SK-N-SH (cell line): ENCODE measurements at regions not wholly inside any gene's neighbourhood (a gene's known extent, or its start where the extent isn't known, plus 50 kb on each side); places are given as distances from the start of the nearest gene placed in this dataset.

ENCODE experiments used
- CTCF ChIA-PET: fragments of 300-600, 350-600 bp; formaldehyde crosslinking; extraction: SDS; loops from one replicate; lab custom pipeline; 2021; lab: Yijun Ruan, JAX
- POLR2A ChIA-PET: fragments of 350-600 bp; sonication (Branson Sonifier 250); formaldehyde crosslinking; extraction: SDS; loops from one replicate; lab custom pipeline; 2020; ENCODE audit warnings: antibody characterized with exemption, inconsistent platforms; lab: Yijun Ruan, JAX
- DNase-seq: peaks from one replicate; pipeline ENCODE4 v3.0.0; 2012
- H2AFZ ChIP-seq: fragments of 200-600 bp; sonication (generic); 2 replicates; pipeline ENCODE4 v1.8.1; 2016; ENCODE audit warnings: antibody characterized with exemption, mild to moderate bottlenecking, low read depth
- H3F3A ChIP-seq: fragments of 200-600 bp; sonication (generic); replicated peaks from 2 replicates; pipeline ENCODE3; 2016; ENCODE audit warnings: antibody characterized with exemption, mild to moderate bottlenecking; ENCODE audit not compliant: insufficient read depth
- H3K27ac ChIP-seq, 2 experiments: fragments of 200-500 bp in 1 of 2; fragments of 200-600 bp in 1 of 2; sonication (Bioruptor generic) in 1 of 2; sonication (generic), shearing (Covaris generic) in 1 of 2; 2 replicates each; pipeline versions ENCODE4 v1.5.1 to v1.6.1; 2014 to 2016; ENCODE audit warnings: low read depth in 2 of 2, inconsistent platforms in 1 of 2, low read length in 1 of 2, mild to moderate bottlenecking in 1 of 2, mixed read lengths in 1 of 2
- H3K27me3 ChIP-seq: fragments of 200-600 bp; sonication (generic), shearing (Covaris generic); 2 replicates; pipeline ENCODE4 v1.6.1; 2016; ENCODE audit warnings: mixed run types; ENCODE audit not compliant: insufficient read depth
- H3K36me3 ChIP-seq, 2 experiments: fragments of 200-500 bp in 1 of 2; fragments of 200-600 bp in 1 of 2; sonication (Bioruptor generic) in 1 of 2; sonication (generic) in 1 of 2; replicated peaks in 1 of 2; 2 replicates each; pipeline versions ENCODE3 to v1.5.1; 2014 to 2016; ENCODE audit warnings: low read length in 1 of 2, mild to moderate bottlenecking in 1 of 2; ENCODE audit not compliant: insufficient read depth in 2 of 2, control insufficient read depth in 1 of 2
- H3K4me1 ChIP-seq, 2 experiments: fragments of 200-500 bp in 1 of 2; fragments of 200-600 bp in 1 of 2; sonication (Bioruptor generic) in 1 of 2; sonication (generic), shearing (Covaris generic) in 1 of 2; 2 replicates each; pipeline versions ENCODE4 v1.5.1 to v1.6.1; 2014 to 2016; ENCODE audit warnings: low read depth in 1 of 2, low read length in 1 of 2, mixed run types in 1 of 2; ENCODE audit not compliant: insufficient read depth in 2 of 2, control insufficient read depth in 1 of 2
- H3K4me2 ChIP-seq: fragments of 200-600 bp; sonication (generic), shearing (Covaris generic); 2 replicates; pipeline ENCODE4 v1.6.1; 2017; ENCODE audit warnings: mixed run types
- H3K4me3 ChIP-seq, 2 experiments: fragments of 200-500 bp in 1 of 2; fragments of 200-600 bp in 1 of 2; sonication (Bioruptor generic) in 1 of 2; sonication (generic), shearing (Covaris generic) in 1 of 2; 2 replicates each; pipeline versions ENCODE4 v1.5.1 to v1.8.1; 2014 to 2016; ENCODE audit warnings: low read depth in 2 of 2, inconsistent platforms in 1 of 2, low read length in 1 of 2, mild to moderate bottlenecking in 1 of 2, mixed read lengths in 1 of 2, moderate library complexity in 1 of 2
- H3K79me2 ChIP-seq: fragments of 200-600 bp; sonication (generic); 2 replicates; pipeline ENCODE4 v1.8.1; 2017; ENCODE audit warnings: mild to moderate bottlenecking; ENCODE audit not compliant: insufficient read depth
- H3K9ac ChIP-seq: fragments of 200-600 bp; sonication (generic); 2 replicates; pipeline ENCODE4 v1.6.1; 2017; ENCODE audit warnings: mixed run types
- H3K9me2 ChIP-seq: fragments of 200-600 bp; sonication (generic); 2 replicates; pipeline ENCODE4 v1.6.1; 2017; ENCODE audit warnings: mixed run types
- H3K9me3 ChIP-seq: fragments of 200-600 bp; sonication (generic); 2 replicates; pipeline ENCODE4 v1.6.1; 2017; ENCODE audit warnings: mixed run types, mild to moderate bottlenecking, moderate library complexity
- H4K20me1 ChIP-seq: fragments of 200-600 bp; sonication (generic); 2 replicates; pipeline ENCODE4 v1.6.1; 2017; ENCODE audit warnings: mild to moderate bottlenecking, mixed run types; ENCODE audit not compliant: insufficient read depth
- CTCF ChIP-seq: fragments of 200-600 bp; sonication (generic); IDR thresholded peaks from 2 replicates; pipeline ENCODE4 v1.6.1; 2017; ENCODE audit warnings: antibody characterized with exemption, mild to moderate bottlenecking, moderate library complexity
- ELF1 ChIP-seq: IDR thresholded peaks from 2 replicates; pipeline ENCODE4 v1.4.0; 2012
- EP300 ChIP-seq, 2 experiments: IDR thresholded peaks; 2 replicates each; pipeline versions ENCODE4 v1.4.0 to v1.6.1; 2012; ENCODE audit warnings: borderline replicate concordance in 1 of 2, low read depth in 1 of 2, low read length in 1 of 2
- EZH2phosphoT487 ChIP-seq: fragments of 200-600 bp; sonication (generic); IDR thresholded peaks from 2 replicates; pipeline ENCODE4 v1.6.1; 2017; ENCODE audit warnings: low read depth, mixed run types, mild to moderate bottlenecking, antibody characterized with exemption, moderate library complexity, borderline replicate concordance
- FOSL2 ChIP-seq: IDR thresholded peaks from 2 replicates; pipeline ENCODE4 v1.4.0; 2012; ENCODE audit warnings: low read depth, mild to moderate bottlenecking, moderate library complexity, borderline replicate concordance
- FOXM1 ChIP-seq: IDR thresholded peaks from 2 replicates; pipeline ENCODE4 v1.4.0; 2012; ENCODE audit warnings: low read depth, mild to moderate bottlenecking
- GABPA ChIP-seq: IDR thresholded peaks from 2 replicates; pipeline ENCODE4 v1.4.0; 2012; ENCODE audit warnings: low read depth, mild to moderate bottlenecking
- IRF3 ChIP-seq: fragments of 150-350 bp; IDR thresholded peaks from 2 replicates; pipeline ENCODE4 v1.6.1; 2016; ENCODE audit warnings: mild to moderate bottlenecking, low read depth, low read length
- MEF2A ChIP-seq: IDR thresholded peaks from 2 replicates; pipeline ENCODE4 v1.4.0; 2012; ENCODE audit warnings: low read depth, borderline replicate concordance
- NFIC ChIP-seq: IDR thresholded peaks from 2 replicates; pipeline ENCODE4 v1.4.0; 2012; ENCODE audit warnings: borderline replicate concordance
- NRF1 ChIP-seq: IDR thresholded peaks from 2 replicates; pipeline ENCODE4 v1.6.1; 2012; ENCODE audit warnings: low read depth, mild to moderate bottlenecking, low read length
- RAD21 ChIP-seq: IDR thresholded peaks from 2 replicates; pipeline ENCODE4 v1.6.1; 2012; ENCODE audit warnings: mild to moderate bottlenecking, low read length
- RFX5 ChIP-seq: IDR thresholded peaks from 2 replicates; pipeline ENCODE4 v1.6.1; 2012; ENCODE audit warnings: mild to moderate bottlenecking, improper control_type of control experiment, low read length
- SMC3 ChIP-seq: IDR thresholded peaks from 2 replicates; pipeline ENCODE4 v1.6.1; 2012; ENCODE audit warnings: low read depth, low read length, improper control_type of control experiment
- TAF1 ChIP-seq: IDR thresholded peaks from 2 replicates; pipeline ENCODE4 v1.6.1; 2012; ENCODE audit warnings: low read depth, mild to moderate bottlenecking, low read length, moderate library complexity, borderline replicate concordance
- TCF12 ChIP-seq: IDR thresholded peaks from 2 replicates; pipeline ENCODE4 v1.4.0; 2012
- WGBS: methylation state at CpG from one replicate; pipeline ENCODE4 v1.1.6; 2017; ENCODE audit warnings: low lambda C conversion rate; 5-methylcytosine and 5-hydroxymethylcytosine counted together
- TF ChIP-seq, protein P1 (sequence below): IDR thresholded peaks from 2 replicates; pipeline ENCODE4 v1.4.0; 2012; ENCODE audit warnings: low read depth, borderline replicate concordance
- TF ChIP-seq, protein P2 (sequence below): IDR thresholded peaks from 2 replicates; pipeline ENCODE4; 2012

DNA sequence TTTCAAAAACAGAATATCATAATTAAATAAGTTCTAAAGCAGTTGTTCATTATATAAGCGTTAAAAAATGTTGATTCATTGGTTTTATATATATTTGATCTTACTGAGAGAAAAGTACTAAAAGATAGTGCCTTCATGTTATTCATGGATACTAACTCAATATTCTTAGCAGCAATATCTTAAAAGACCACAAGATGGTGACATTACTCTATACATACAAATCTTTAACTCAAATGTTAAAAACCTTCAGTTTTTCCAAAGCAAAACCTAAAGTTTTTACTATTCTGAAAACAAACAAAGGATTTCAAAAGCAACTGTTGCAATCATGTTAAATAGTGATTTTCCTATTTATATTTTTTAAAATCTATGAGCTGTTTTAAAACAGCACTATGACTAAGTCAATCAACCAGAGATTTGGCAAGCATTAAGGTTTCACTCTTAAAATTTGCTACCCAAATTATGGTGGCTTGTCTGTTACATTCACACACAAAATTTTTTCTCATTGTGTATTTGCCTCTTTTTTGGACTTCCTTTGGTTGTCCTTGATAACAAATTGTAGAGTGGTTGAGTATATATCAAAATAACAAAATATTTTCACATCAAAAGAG, 50.1 kb upstream of the RERGL start:
- no peak for DNase-seq
- Histone ChIP-seq H3K79me2 (no peaks in the 10 kb centered on the region), H3F3A (no peaks in the 10 kb centered on the region), H3K4me2 (no peak overlapping the region), H3K27me3 (no peaks in the 10 kb centered on the region), H3K9me2 (no peaks in the 10 kb centered on the region; the same call in 1 of the 2 replicates), H3K4me1 (no peaks in the 10 kb centered on the region), H3K9ac (no peak overlapping the region), H3K36me3 (no peaks in the 10 kb centered on the region), H2AFZ (no peak overlapping the region), H3K27ac (no peak overlapping the region), H3K9me3 (no peaks in the 10 kb centered on the region), H3K4me3 (no peak overlapping the region), H4K20me1 (no peaks in the 10 kb centered on the region)
- TF ChIP-seq EZH2phosphoT487: no peak
- no peak for TF ChIP-seq NRF1
- TF ChIP-seq NFIC: no peak
- TF ChIP-seq SMC3: 0 out of 2 replicates have a peak, but pooled peaks have one; percentile 8
- TF ChIP-seq RAD21: peak; percentile 57
- TF ChIP-seq MEF2A: no peak
- TF ChIP-seq, protein P1, sequence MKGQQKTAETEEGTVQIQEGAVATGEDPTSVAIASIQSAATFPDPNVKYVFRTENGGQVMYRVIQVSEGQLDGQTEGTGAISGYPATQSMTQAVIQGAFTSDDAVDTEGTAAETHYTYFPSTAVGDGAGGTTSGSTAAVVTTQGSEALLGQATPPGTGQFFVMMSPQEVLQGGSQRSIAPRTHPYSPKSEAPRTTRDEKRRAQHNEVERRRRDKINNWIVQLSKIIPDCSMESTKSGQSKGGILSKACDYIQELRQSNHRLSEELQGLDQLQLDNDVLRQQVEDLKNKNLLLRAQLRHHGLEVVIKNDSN: no peak
- no peak for TF ChIP-seq TAF1
- TF ChIP-seq ELF1: no peak
- TF ChIP-seq RFX5: no peak
- TF ChIP-seq FOXM1: no peak
- no peak for TF ChIP-seq TCF12
- TF ChIP-seq EP300 (IDR thresholded peaks at IDR 0.05; ENCODE audit: borderline replicate concordance in 1 of 2, low read depth in 1 of 2, low read length in 1 of 2): no peak
- TF ChIP-seq IRF3: no peak
- no peak for TF ChIP-seq FOSL2
- no peak for TF ChIP-seq GABPA
- TF ChIP-seq, protein P2, sequence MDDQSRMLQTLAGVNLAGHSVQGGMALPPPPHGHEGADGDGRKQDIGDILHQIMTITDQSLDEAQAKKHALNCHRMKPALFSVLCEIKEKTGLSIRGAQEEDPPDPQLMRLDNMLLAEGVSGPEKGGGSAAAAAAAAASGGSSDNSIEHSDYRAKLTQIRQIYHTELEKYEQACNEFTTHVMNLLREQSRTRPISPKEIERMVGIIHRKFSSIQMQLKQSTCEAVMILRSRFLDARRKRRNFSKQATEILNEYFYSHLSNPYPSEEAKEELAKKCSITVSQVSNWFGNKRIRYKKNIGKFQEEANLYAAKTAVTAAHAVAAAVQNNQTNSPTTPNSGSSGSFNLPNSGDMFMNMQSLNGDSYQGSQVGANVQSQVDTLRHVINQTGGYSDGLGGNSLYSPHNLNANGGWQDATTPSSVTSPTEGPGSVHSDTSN: no peak
- peak; percentile 75 for TF ChIP-seq CTCF
- ChIA-PET POLR2A (no interaction called here), CTCF (interaction anchor here (0.6 to 1.5 kb wide), 5 partner anchors 11 to 1008 kb away, joined by 3 to 5 read pairs (median 3); no protein-coding TSS in a partner anchor)
- 0% methylated on average over 1 of the region's 1 CpG for WGBS
